Neural progenitor cell (in vitro differentiated cells): ENCODE measurements at regions not wholly inside any gene's neighbourhood (a gene's known extent, or its start where the extent isn't known, plus 50 kb on each side); places are given as distances from the start of the nearest gene placed in this dataset.

Source experiments
- CTCF ChIP-seq: fragments of 200-600 bp; sonication (generic); IDR thresholded peaks from 2 replicates; pipeline ENCODE4 v1.5.1; 2017; ENCODE audit warnings: antibody characterized with exemption, mild to moderate bottlenecking
- EZH2 ChIP-seq: fragments of 200-600 bp; sonication (generic); IDR thresholded peaks from 2 replicates; pipeline ENCODE4 v1.6.1; 2017; ENCODE audit warnings: antibody characterized with exemption, mild to moderate bottlenecking, moderate library complexity
- EZH2phosphoT487 ChIP-seq: fragments of 200-600 bp; sonication (generic); IDR thresholded peaks from 2 replicates; pipeline ENCODE4 v1.6.1; 2017; ENCODE audit warnings: antibody characterized with exemption

GRCh38 chr9:126151686-126152134 is 174.9 kb upstream of the MVB12B start:
- no peak for TF ChIP-seq CTCF
- no peak for TF ChIP-seq EZH2
- no peak for TF ChIP-seq EZH2phosphoT487
